ENCODE measurements at regions not wholly inside any gene's neighbourhood (a gene's known extent, or its start where the extent isn't known, plus 50 kb on each side); places are given as distances from the start of the nearest gene placed in this dataset.

GRCh38 chr17:5800131-5800530, 215.8 kb upstream of the NLRP1 start:
- intact Hi-C loops (cut with DNase I) = no loop called here
- no peak for DNase-seq
- H3K9me3 ChIP-seq (ENCODE audit: control insufficient read depth, low read length) = no peaks in the 10 kb centered on the region
- H3K27me3 ChIP-seq (ENCODE audit: control insufficient read depth, insufficient read depth) = no peaks in the 10 kb centered on the region
- WGBS = 61% methylated on average over 9 of the region's 9 CpGs
- H3K4me3 ChIP-seq (ENCODE audit: low read length) = no peak overlapping the region
- no peak for ATAC-seq
- no peaks in the 10 kb centered on the region for H3K4me1 ChIP-seq (ENCODE audit: control insufficient read depth, insufficient read depth, low read length)
- H3K27ac ChIP-seq (ENCODE audit: low read length) = no peak overlapping the region

- H3K4me3 ChIP-seq (ENCODE audit: low read length) = no peak overlapping the region
- DNase-seq = no peak
- H3K27me3 ChIP-seq (ENCODE audit: control insufficient read depth, insufficient read depth) = no peaks in the 10 kb centered on the region
- H3K9me3 ChIP-seq (ENCODE audit: control insufficient read depth, low read length) = no peaks in the 10 kb centered on the region
- intact Hi-C loops (cut with DNase I) = no loop called here
- no peak for ATAC-seq
- 35% methylated on average over 7 of the region's 7 CpGs for WGBS
- no peaks in the 10 kb centered on the region for H3K4me1 ChIP-seq (ENCODE audit: control insufficient read depth, insufficient read depth, low read length)
- H3K27ac ChIP-seq (ENCODE audit: low read length) = no peak overlapping the region
Observed at GRCh38 chr17:5800646-5801045, 216.3 kb upstream of the NLRP1 start.

- no peaks in the 10 kb centered on the region for H3K4me1 ChIP-seq (ENCODE audit: control insufficient read depth, insufficient read depth, low read length)
- H3K9me3 ChIP-seq (ENCODE audit: control insufficient read depth, low read length) = peaks cover 2% of the 10 kb centered on the region
- H3K27me3 ChIP-seq (ENCODE audit: control insufficient read depth, insufficient read depth) = no peaks in the 10 kb centered on the region
- H3K4me3 ChIP-seq (ENCODE audit: low read length) = no peak overlapping the region
- intact Hi-C loops (cut with DNase I) = no loop called here
- no peak for DNase-seq
- ATAC-seq = no peak
- whole genome bisulfite sequencing = 63% methylated on average over 5 of the region's 5 CpGs
- no peak overlapping the region for H3K27ac ChIP-seq (ENCODE audit: low read length)
Observed at GRCh38 chr17:5804251-5804650, 219.9 kb upstream of the NLRP1 start.

GRCh38 chr17:5809056-5809455, 224.7 kb upstream of the NLRP1 start:
- WGBS = 90% methylated on average over 1 of the region's 1 CpG
- ATAC-seq (no peak), DNase-seq (no peak)
- H3K4me3 ChIP-seq (ENCODE audit: low read length) = no peak overlapping the region
- no peaks in the 10 kb centered on the region for H3K4me1 ChIP-seq (ENCODE audit: control insufficient read depth, insufficient read depth, low read length)
- peaks cover 6% of the 10 kb centered on the region for H3K9me3 ChIP-seq (ENCODE audit: control insufficient read depth, low read length)
- H3K27me3 ChIP-seq (ENCODE audit: control insufficient read depth, insufficient read depth) = no peaks in the 10 kb centered on the region
- intact Hi-C loops (cut with DNase I) = no loop called here
- H3K27ac ChIP-seq (ENCODE audit: low read length) = no peak overlapping the region

- H3K9me3 ChIP-seq (ENCODE audit: control insufficient read depth, low read length) = peaks cover 6% of the 10 kb centered on the region
Observed at GRCh38 chr17:5809580-5810188, 225.4 kb upstream of the NLRP1 start.

GRCh38 chr17:5812590-5812989, 228.3 kb upstream of the NLRP1 start:
- Histone ChIP-seq H3K27ac (ENCODE audit: low read length) (no peak overlapping the region), H3K4me3 (ENCODE audit: low read length) (no peak overlapping the region), H3K4me1 (ENCODE audit: control insufficient read depth, insufficient read depth, low read length) (no peaks in the 10 kb centered on the region), H3K27me3 (ENCODE audit: control insufficient read depth, insufficient read depth) (no peaks in the 10 kb centered on the region), H3K9me3 (ENCODE audit: control insufficient read depth, low read length) (peaks cover 6% of the 10 kb centered on the region)
- intact Hi-C loops (cut with DNase I) = no loop called here
- ATAC-seq = no peak
- WGBS = 87% methylated on average over 5 of the region's 5 CpGs
- DNase-seq = no peak

More at GRCh38 chr17:5809580-5810188, 225.4 kb upstream of the NLRP1 start:
- intact Hi-C loops (cut with DNase I) = no loop called here
- H3K4me3 ChIP-seq (ENCODE audit: low read length) = no peak overlapping the region
- no peaks in the 10 kb centered on the region for H3K4me1 ChIP-seq (ENCODE audit: control insufficient read depth, insufficient read depth, low read length)
- DNase-seq (no peak), ATAC-seq (no peak)
- 84% methylated on average over 3 of the region's 3 CpGs for WGBS
- no peaks in the 10 kb centered on the region for H3K27me3 ChIP-seq (ENCODE audit: control insufficient read depth, insufficient read depth)
- no peak overlapping the region for H3K27ac ChIP-seq (ENCODE audit: low read length)

GRCh38 chr17:5813357-5813756, 229.0 kb upstream of the NLRP1 start:
- H3K9me3 ChIP-seq (ENCODE audit: control insufficient read depth, low read length) = peaks cover 6% of the 10 kb centered on the region
- no peak overlapping the region for H3K4me3 ChIP-seq (ENCODE audit: low read length)
- no peak for DNase-seq
- intact Hi-C loops (cut with DNase I) = no loop called here
- no peak overlapping the region for H3K27ac ChIP-seq (ENCODE audit: low read length)
- H3K27me3 ChIP-seq (ENCODE audit: control insufficient read depth, insufficient read depth) = no peaks in the 10 kb centered on the region
- 67% methylated on average over 2 of the region's 2 CpGs for WGBS
- no peaks in the 10 kb centered on the region for H3K4me1 ChIP-seq (ENCODE audit: control insufficient read depth, insufficient read depth, low read length)
- no peak for ATAC-seq

- no peak for ATAC-seq
- Histone ChIP-seq H3K4me1 (ENCODE audit: control insufficient read depth, insufficient read depth, low read length) (no peaks in the 10 kb centered on the region), H3K4me3 (ENCODE audit: low read length) (no peak overlapping the region), H3K27ac (ENCODE audit: low read length) (no peak overlapping the region), H3K27me3 (ENCODE audit: control insufficient read depth, insufficient read depth) (no peaks in the 10 kb centered on the region), H3K9me3 (ENCODE audit: control insufficient read depth, low read length) (peaks cover 1% of the 10 kb centered on the region)
- no peak for DNase-seq
- intact Hi-C loops (cut with DNase I) = no loop called here
- 77% methylated on average over 5 of the region's 5 CpGs for WGBS
Observed at GRCh38 chr17:5815396-5815795, 231.1 kb upstream of the NLRP1 start.

GRCh38 chr17:5816491-5817070, 232.3 kb upstream of the NLRP1 start:
- DNase-seq (no peak), ATAC-seq (no peak)
- no peak overlapping the region for H3K4me3 ChIP-seq (ENCODE audit: low read length)
- H3K4me1 ChIP-seq (ENCODE audit: control insufficient read depth, insufficient read depth, low read length) = no peaks in the 10 kb centered on the region
- no peak overlapping the region for H3K27ac ChIP-seq (ENCODE audit: low read length)
- H3K27me3 ChIP-seq (ENCODE audit: control insufficient read depth, insufficient read depth) = no peaks in the 10 kb centered on the region
- H3K9me3 ChIP-seq (ENCODE audit: control insufficient read depth, low read length) = no peaks in the 10 kb centered on the region
- intact Hi-C loops (cut with DNase I) = no loop called here
- WGBS = 53% methylated on average over 8 of the region's 8 CpGs

- no peak for DNase-seq
- no peak for ATAC-seq
- WGBS = 80% methylated on average over 4 of the region's 4 CpGs
- no peaks in the 10 kb centered on the region for H3K4me1 ChIP-seq (ENCODE audit: control insufficient read depth, insufficient read depth, low read length)
- H3K4me3 ChIP-seq (ENCODE audit: low read length) = no peak overlapping the region
- H3K27me3 ChIP-seq (ENCODE audit: control insufficient read depth, insufficient read depth) = no peaks in the 10 kb centered on the region
- no peaks in the 10 kb centered on the region for H3K9me3 ChIP-seq (ENCODE audit: control insufficient read depth, low read length)
- intact Hi-C loops (cut with DNase I) = no loop called here
- no peak overlapping the region for H3K27ac ChIP-seq (ENCODE audit: low read length)
Observed at GRCh38 chr17:5817475-5818395, 233.4 kb upstream of the NLRP1 start.

GRCh38 chr17:5819396-5819795, 235.1 kb upstream of the NLRP1 start:
- H3K4me1 ChIP-seq (ENCODE audit: control insufficient read depth, insufficient read depth, low read length) = no peaks in the 10 kb centered on the region
- no peak overlapping the region for H3K4me3 ChIP-seq (ENCODE audit: low read length)
- H3K9me3 ChIP-seq (ENCODE audit: control insufficient read depth, low read length) = no peaks in the 10 kb centered on the region
- DNase-seq (no peak), ATAC-seq (no peak)
- WGBS = 85% methylated on average over 2 of the region's 2 CpGs
- H3K27me3 ChIP-seq (ENCODE audit: control insufficient read depth, insufficient read depth) = no peaks in the 10 kb centered on the region
- H3K27ac ChIP-seq (ENCODE audit: low read length) = no peak overlapping the region
- intact Hi-C loops (cut with DNase I) = no loop called here
